Activated CD8-positive, alpha-beta memory T cell treated with anti-CD3 and anti-CD28 coated beads, Interleukin-2, amount 50 U/mL, for 24 hours (primary cell): ENCODE measurements at regions not wholly inside any gene's neighbourhood (a gene's known extent, or its start where the extent isn't known, plus 50 kb on each side); places are given as distances from the start of the nearest gene placed in this dataset.

ENCODE experiments used
- DNase-seq: peaks from one replicate; pipeline ENCODE4 v3.0.0-alpha.2; 2020; ENCODE audit errors: extremely low read depth

- no peak for DNase-seq
Observed at GRCh38 chr7:3194501-3195141, 106.4 kb upstream of the SDK1 start.

- DNase-seq: no peak
Observed at GRCh38 chr7:3195160-3195559, 105.9 kb upstream of the SDK1 start.

GRCh38 chr7:3196629-3197400, 104.2 kb upstream of the SDK1 start:
- no peak for DNase-seq

GRCh38 chr7:3197567-3198213, 103.4 kb upstream of the SDK1 start:
- no peak for DNase-seq

- DNase-seq: no peak
Observed at GRCh38 chr7:3198316-3198715, 102.7 kb upstream of the SDK1 start.

GRCh38 chr7:3200504-3200903, 100.5 kb upstream of the SDK1 start:
- no peak for DNase-seq

- no peak for DNase-seq
Observed at GRCh38 chr7:3201306-3201705, 99.7 kb upstream of the SDK1 start.

- no peak for DNase-seq
Observed at GRCh38 chr7:3201937-3202710, 98.9 kb upstream of the SDK1 start.

- no peak for DNase-seq
Observed at GRCh38 chr7:3204526-3204925, 96.5 kb upstream of the SDK1 start.

- no peak for DNase-seq
Observed at GRCh38 chr7:3206101-3206500, 95.0 kb upstream of the SDK1 start.

- no peak for DNase-seq
Observed at GRCh38 chr7:3206771-3207191, 94.3 kb upstream of the SDK1 start.

- no peak for DNase-seq
Observed at GRCh38 chr7:3207387-3207902, 93.6 kb upstream of the SDK1 start.

- DNase-seq: no peak
Observed at GRCh38 chr7:3210531-3210930, 90.5 kb upstream of the SDK1 start.

- no peak for DNase-seq
Observed at GRCh38 chr7:3214090-3214413, 87.0 kb upstream of the SDK1 start.

- DNase-seq: no peak
Observed at GRCh38 chr7:3215624-3216585, 85.1 kb upstream of the SDK1 start.

GRCh38 chr7:3217166-3217565, 83.9 kb upstream of the SDK1 start:
- DNase-seq: no peak

- DNase-seq: no peak
Observed at GRCh38 chr7:3218411-3219225, 82.4 kb upstream of the SDK1 start.

- no peak for DNase-seq
Observed at GRCh38 chr7:3229904-3230470, 71.1 kb upstream of the SDK1 start.

GRCh38 chr7:3230908-3231307, 70.1 kb upstream of the SDK1 start:
- DNase-seq: no peak

GRCh38 chr7:3232228-3232627, 68.8 kb upstream of the SDK1 start:
- no peak for DNase-seq
